GM12878 (cell line): ENCODE measurements at regions not wholly inside any gene's neighbourhood (a gene's known extent, or its start where the extent isn't known, plus 50 kb on each side); places are given as distances from the start of the nearest gene placed in this dataset.

Experiments used
- ATAC-seq: fragments of 200-7000 bp; cut with Tn5 transposase; 3 replicates; pipeline ENCODE4 v1.9.1; 2020; ENCODE audit warnings: mild to moderate bottlenecking, moderate library complexity
- BruUV-seq: library from RNA; stranded (reverse); fragments of 400-500 nt; replicated peaks from 2 replicates; lab custom pipeline; 2021; lab: Mats Ljungman, UMichigan
- CTCF ChIA-PET: fragments of 300-600 bp; sonication (Branson Sonifier 250); formaldehyde crosslinking; extraction: SDS; loops from one replicate; lab custom pipeline; 2021; ENCODE audit warnings: inconsistent platforms; lab: Yijun Ruan, JAX
- POLR2A ChIA-PET: fragments of 350-600 bp; formaldehyde crosslinking; extraction: SDS; loops from one replicate; lab custom pipeline; 2021; ENCODE audit warnings: inconsistent platforms; lab: Charles Lee
- RAD21 ChIA-PET: fragments of 300-600 bp; sonication (Branson Sonifier 250); formaldehyde crosslinking; loops from one replicate; lab custom pipeline; 2023; ENCODE audit warnings: antibody characterized with exemption; ENCODE audit not compliant: unreplicated experiment; lab: Charles Lee
- SMC1A ChIA-PET: fragments of 300-600 bp; sonication (Branson Sonifier 250); formaldehyde crosslinking; loops from one replicate; lab custom pipeline; 2023; ENCODE audit not compliant: unreplicated experiment, uncharacterized antibody; lab: Charles Lee
- DNase-seq: peaks from one replicate; pipeline ENCODE4 v3.0.0-alpha.2; 2011; ENCODE audit warnings: low read depth, low spot score
- FAIRE-seq: peaks from 3 replicates; lab custom pipeline; 2011; peaks lifted over from hg19 to GRCh38; lab: Jason Lieb, UNC
- H2AFZ ChIP-seq: 2 replicates; pipeline ENCODE4 v1.6.0; 2011; ENCODE audit warnings: low read depth, low read length, control low read depth; ENCODE audit not compliant: control insufficient read depth
- H3K27ac ChIP-seq: 2 replicates; pipeline ENCODE4 v1.5.1; 2011; ENCODE audit warnings: control low read depth; ENCODE audit not compliant: control insufficient read depth, insufficient read depth
- H3K27me3 ChIP-seq, 2 experiments: replicated peaks in 1 of 2; 2 replicates each; pipeline versions ENCODE4 v1.6.0 to v1.6.1; 2011; ENCODE audit warnings: low read length in 1 of 2; ENCODE audit not compliant: control insufficient read depth in 2 of 2, insufficient read depth in 2 of 2
- H3K36me3 ChIP-seq, 2 experiments: 2 replicates each; pipeline ENCODE4 v1.5.1; 2011; ENCODE audit warnings: low read length in 1 of 2; ENCODE audit not compliant: control insufficient read depth in 2 of 2, insufficient read depth in 2 of 2
- H3K4me1 ChIP-seq: 2 replicates; pipeline ENCODE4 v1.6.1; 2011; ENCODE audit warnings: mild to moderate bottlenecking, low read length, moderate library complexity, mixed read lengths; ENCODE audit not compliant: control insufficient read depth, insufficient read depth
- H3K4me2 ChIP-seq: 2 replicates; pipeline ENCODE4 v1.6.0; 2011; ENCODE audit warnings: control low read depth; ENCODE audit not compliant: control insufficient read depth, insufficient read depth
- H3K4me3 ChIP-seq: fragments of 200-600 bp; sonication (generic); 2 replicates; pipeline ENCODE4 v1.5.1; 2016
- H3K79me2 ChIP-seq: 2 replicates; pipeline ENCODE4 v1.6.0; 2011; ENCODE audit warnings: low read length; ENCODE audit not compliant: control insufficient read depth, insufficient read depth
- H3K9ac ChIP-seq: 2 replicates; pipeline ENCODE4 v1.8.0; 2011; ENCODE audit warnings: low read length, control low read depth, mixed read lengths; ENCODE audit not compliant: control insufficient read depth, insufficient read depth
- H3K9me3 ChIP-seq: replicated peaks from 3 replicates; pipeline ENCODE4 v1.5.1; 2011; ENCODE audit warnings: mild to moderate bottlenecking, low read length; ENCODE audit not compliant: control insufficient read depth, insufficient read depth
- H4K20me1 ChIP-seq: 2 replicates; pipeline ENCODE4 v1.6.0; 2011; ENCODE audit not compliant: control insufficient read depth, insufficient read depth
- HDAC2 ChIP-seq: fragments of 200-600 bp; sonication (generic); IDR thresholded peaks from 2 replicates; pipeline ENCODE4 v1.6.1; 2017
- KAT2A ChIP-seq: conservative IDR thresholded peaks from 2 replicates; pipeline ENCODE4 v1.6.1; 2011; ENCODE audit warnings: low read depth, low read length; ENCODE audit not compliant: control insufficient read depth
- MEF2B ChIP-seq: fragments of 450-650 bp; IDR thresholded peaks from 2 replicates; pipeline ENCODE4 v1.6.1; 2018; ENCODE audit warnings: mild to moderate bottlenecking, moderate library complexity; ENCODE audit not compliant: partially characterized antibody, poor library complexity, severe bottlenecking
- MXI1 ChIP-seq: fragments of 150-350 bp; IDR thresholded peaks from 2 replicates; pipeline ENCODE4 v1.6.1; 2011; ENCODE audit warnings: low read depth, mild to moderate bottlenecking, inconsistent platforms, low read length, improper control_type of control experiment
- RUNX3 ChIP-seq: IDR thresholded peaks from 2 replicates; pipeline ENCODE4 v1.6.1; 2012; ENCODE audit warnings: low read length, inconsistent platforms
- STAT3 ChIP-seq: IDR thresholded peaks from 2 replicates; pipeline ENCODE4 v1.6.1; 2011; ENCODE audit warnings: low read depth, low read length, improper control_type of control experiment
- TCF12 ChIP-seq: IDR thresholded peaks from 2 replicates; pipeline ENCODE4 v1.6.1; 2011; ENCODE audit warnings: low read depth, mild to moderate bottlenecking, low read length
- ZBTB11 ChIP-seq: fragments of 450-650 bp; formaldehyde crosslinking; IDR thresholded peaks from 2 replicates; pipeline ENCODE4 v1.5.0; 2022; ENCODE audit warnings: mild to moderate bottlenecking, missing genetic modification characterization
- WGBS: methylation state at CpG from one replicate; pipeline ENCODE4 v1.1.6; 2016; ENCODE audit warnings: low lambda C conversion rate; ENCODE audit not compliant: insufficient replicate concordance, insufficient coverage; ENCODE audit errors: missing lambda C conversion rate; 5-methylcytosine and 5-hydroxymethylcytosine counted together
- in situ Hi-C: fragments of 300-500 bp; cut with MboI; formaldehyde crosslinking; loops from 9 replicates; pipeline ENCODE4 v1.14.3; 2018; ENCODE audit warnings: mixed read lengths
- intact Hi-C: fragments of 100-400 bp; cut with micrococcal nuclease; formaldehyde crosslinking; loops from one replicate; pipeline ENCODE4 v1.14.2; 2022; ENCODE audit not compliant: unreplicated experiment

- ChIA-PET POLR2A (no interaction called here), CTCF (no interaction called here), SMC1A (no interaction called here), RAD21 (no interaction called here)
- ATAC-seq (no peak), DNase-seq (no peak), FAIRE-seq (no peak)
- H3K4me3 ChIP-seq: no peak overlapping the region
- no peaks in the 10 kb centered on the region for H3K9me3 ChIP-seq
- intact Hi-C loops: no loop called here
- no peak overlapping the region for H3K4me2 ChIP-seq
- in situ Hi-C loops: no loop called here
- no peaks in the 10 kb centered on the region for H4K20me1 ChIP-seq
- 42% methylated on average over 5 of the region's 5 CpGs for WGBS
- no peak overlapping the region for H3K9ac ChIP-seq
- no peaks in the 10 kb centered on the region for H3K4me1 ChIP-seq
- H3K27ac ChIP-seq: no peak overlapping the region
- no peaks in the 10 kb centered on the region for H3K36me3 ChIP-seq
- no peaks in the 10 kb centered on the region for H3K27me3 ChIP-seq
- no peak overlapping the region for H2AFZ ChIP-seq
- TF ChIP-seq RUNX3 (no peak), MXI1 (no peak), TCF12 (no peak), STAT3 (no peak), HDAC2 (no peak), ZBTB11 (CRISPR knock-in tag) (no peak), MEF2B (no peak), KAT2A (no peak)
- H3K79me2 ChIP-seq: no peaks in the 10 kb centered on the region
- no TSS peak for BruUV-seq
Observed at GRCh38 chr14:98773814-98774213, 498.2 kb downstream of the BCL11B start.
